GM12864 (cell line): ENCODE measurements at regions not wholly inside any gene's neighbourhood (a gene's known extent, or its start where the extent isn't known, plus 50 kb on each side); places are given as distances from the start of the nearest gene placed in this dataset.

Source experiments
- DNase-seq: peaks from one replicate; pipeline ENCODE4 v3.0.0-alpha.2; 2011; ENCODE audit warnings: low read depth
- H3K4me3 ChIP-seq: 2 replicates; pipeline ENCODE4 v1.5.1; 2011; ENCODE audit warnings: mild to moderate bottlenecking, low read depth, low read length, control low read depth
- TF ChIP-seq, protein P1 (sequence below): IDR thresholded peaks from 2 replicates; pipeline ENCODE4 v1.5.1; 2011; ENCODE audit warnings: low read depth, mild to moderate bottlenecking, moderate library complexity, low read length, control low read depth, inconsistent platforms; ENCODE audit errors: missing control alignments

DNA sequence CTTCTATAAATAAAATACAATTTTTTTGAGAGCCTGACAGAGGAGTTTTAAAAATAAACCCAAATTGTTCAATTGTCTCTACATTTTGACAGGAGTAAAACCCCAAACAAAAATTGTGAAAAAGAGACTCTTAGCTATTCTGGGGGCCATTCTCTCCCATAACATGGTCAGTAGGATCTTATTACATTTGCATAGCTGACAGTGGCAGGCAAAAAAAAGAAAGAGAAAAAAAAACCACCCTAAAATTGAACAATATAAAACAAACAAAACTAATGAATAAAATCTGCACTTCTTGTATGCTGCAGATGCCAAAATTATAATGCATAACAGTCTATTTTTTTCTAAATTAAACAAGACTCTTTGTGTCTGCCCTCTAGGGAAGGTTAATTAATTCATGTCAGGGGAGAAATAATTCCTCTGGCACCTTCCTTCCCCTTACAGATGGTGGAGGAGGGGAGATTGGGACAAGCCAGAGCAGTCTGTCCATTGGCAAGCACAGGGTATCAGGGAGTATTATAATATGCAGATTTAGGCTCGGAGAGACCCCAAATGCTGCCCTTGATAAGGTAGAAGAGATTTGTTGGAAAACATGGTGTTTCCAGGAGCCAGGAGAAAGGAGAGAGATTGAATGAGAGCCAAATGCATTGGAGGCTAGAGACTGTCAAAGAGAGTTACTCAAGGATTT is 79.7 kb upstream of the CDH6 start:
- TF ChIP-seq, protein P1, sequence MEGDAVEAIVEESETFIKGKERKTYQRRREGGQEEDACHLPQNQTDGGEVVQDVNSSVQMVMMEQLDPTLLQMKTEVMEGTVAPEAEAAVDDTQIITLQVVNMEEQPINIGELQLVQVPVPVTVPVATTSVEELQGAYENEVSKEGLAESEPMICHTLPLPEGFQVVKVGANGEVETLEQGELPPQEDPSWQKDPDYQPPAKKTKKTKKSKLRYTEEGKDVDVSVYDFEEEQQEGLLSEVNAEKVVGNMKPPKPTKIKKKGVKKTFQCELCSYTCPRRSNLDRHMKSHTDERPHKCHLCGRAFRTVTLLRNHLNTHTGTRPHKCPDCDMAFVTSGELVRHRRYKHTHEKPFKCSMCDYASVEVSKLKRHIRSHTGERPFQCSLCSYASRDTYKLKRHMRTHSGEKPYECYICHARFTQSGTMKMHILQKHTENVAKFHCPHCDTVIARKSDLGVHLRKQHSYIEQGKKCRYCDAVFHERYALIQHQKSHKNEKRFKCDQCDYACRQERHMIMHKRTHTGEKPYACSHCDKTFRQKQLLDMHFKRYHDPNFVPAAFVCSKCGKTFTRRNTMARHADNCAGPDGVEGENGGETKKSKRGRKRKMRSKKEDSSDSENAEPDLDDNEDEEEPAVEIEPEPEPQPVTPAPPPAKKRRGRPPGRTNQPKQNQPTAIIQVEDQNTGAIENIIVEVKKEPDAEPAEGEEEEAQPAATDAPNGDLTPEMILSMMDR = no peak
- no peak overlapping the region for H3K4me3 ChIP-seq
- no peak for DNase-seq

GRCh38 chr5:31113101-31113500 is 80.4 kb upstream of the CDH6 start:
- DNase-seq = no peak
- H3K4me3 ChIP-seq = no peak overlapping the region
- TF ChIP-seq, protein P1 = no peak

GRCh38 chr5:31107091-31107518 is 86.4 kb upstream of the CDH6 start:
- no peak for DNase-seq
- TF ChIP-seq, protein P1 = no peak
- no peak overlapping the region for H3K4me3 ChIP-seq

DNA sequence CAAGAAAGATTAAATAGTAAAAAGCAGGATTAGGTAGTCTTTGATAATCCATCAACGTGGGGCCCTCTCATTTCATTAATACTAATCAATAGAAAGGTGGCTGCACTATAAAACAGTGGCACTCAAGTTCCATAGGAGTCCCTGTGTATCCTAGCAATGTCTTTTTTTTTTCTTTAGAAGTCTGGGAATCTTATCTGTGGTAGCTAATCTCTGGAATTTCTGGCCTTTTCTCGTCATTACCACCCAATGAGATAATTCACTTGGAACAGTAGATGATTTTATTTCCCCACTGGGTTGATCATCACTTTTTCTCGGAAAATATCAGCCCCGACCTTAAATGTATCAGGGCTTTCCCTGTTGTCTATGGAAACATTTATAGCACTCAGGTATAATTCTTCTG is 86.8 kb upstream of the CDH6 start:
- H3K4me3 ChIP-seq = no peak overlapping the region
- no peak for DNase-seq

GRCh38 chr5:31106278-31106677 is 87.2 kb upstream of the CDH6 start:
- H3K4me3 ChIP-seq = no peak overlapping the region
- TF ChIP-seq, protein P1 = no peak
- no peak for DNase-seq

More for the DNA sequence above, 86.8 kb upstream of the CDH6 start:
- TF ChIP-seq, protein P1 = no peak

DNA sequence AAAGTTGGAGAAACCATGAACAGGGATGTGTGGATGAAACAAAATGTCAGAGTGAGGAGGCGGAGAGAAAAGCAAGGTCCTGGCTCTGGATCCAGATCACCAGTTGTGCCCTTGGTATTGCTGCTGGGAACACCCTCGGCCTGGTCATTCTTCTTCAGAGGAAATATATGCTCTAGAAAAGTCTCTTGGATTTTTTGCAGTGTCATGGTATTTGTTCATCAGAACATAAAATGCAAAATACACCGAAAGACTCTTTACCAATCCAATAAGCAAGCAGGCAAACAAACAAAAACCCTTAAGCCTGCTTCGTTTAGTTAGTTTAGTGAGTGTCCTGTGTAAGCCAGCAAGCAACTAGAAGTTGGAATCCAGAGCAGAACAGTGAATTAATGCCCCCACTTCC is 88.7 kb upstream of the CDH6 start:
- no peak for DNase-seq
- H3K4me3 ChIP-seq = no peak overlapping the region
- TF ChIP-seq, protein P1 = no peak

GRCh38 chr5:31100781-31101310 is 92.6 kb upstream of the CDH6 start:
- no peak for DNase-seq
- TF ChIP-seq, protein P1 = no peak
- H3K4me3 ChIP-seq = no peak overlapping the region
